Left ventricle myocardium inferior (tissue), 1 donor: ENCODE measurements at regions not wholly inside any gene's neighbourhood (a gene's known extent, or its start where the extent isn't known, plus 50 kb on each side); places are given as distances from the start of the nearest gene placed in this dataset.

Experiments
- DNase-seq: peaks from one replicate; pipeline ENCODE4 v3.0.0-alpha.2; 2020
- H3K27ac ChIP-seq: fragments of 200-600 bp; replicated peaks from 2 replicates; pipeline ENCODE4 v1.8.0; 2021
- H3K27me3 ChIP-seq: fragments of 200-600 bp; 2 replicates; pipeline ENCODE4 v1.8.0; 2021; ENCODE audit warnings: low read depth
- H3K36me3 ChIP-seq: fragments of 200-600 bp; 2 replicates; pipeline ENCODE4 v1.8.0; 2021
- H3K4me1 ChIP-seq: fragments of 200-600 bp; 2 replicates; pipeline ENCODE4 v1.8.0; 2021
- H3K4me3 ChIP-seq: fragments of 200-600 bp; 2 replicates; pipeline ENCODE4 v1.8.0; 2021; ENCODE audit warnings: mild to moderate bottlenecking, moderate library complexity
- H3K9me3 ChIP-seq: fragments of 200-600 bp; replicated peaks from 2 replicates; pipeline ENCODE4 v1.8.0; 2021
- intact Hi-C: fragments of 100-400 bp; cut with micrococcal nuclease; formaldehyde crosslinking; loops from one replicate; pipeline ENCODE4 v1.11.0; 2022
- TF ChIP-seq, protein P1 (sequence below): fragments of 200-600 bp; IDR thresholded peaks from 2 replicates; pipeline ENCODE4 v1.8.0; 2021; ENCODE audit warnings: antibody characterized with exemption, mild to moderate bottlenecking, borderline replicate concordance
- donor health status: DM: no; HTN: yes; CAD: no; lungs with severe emphysema.

DNA sequence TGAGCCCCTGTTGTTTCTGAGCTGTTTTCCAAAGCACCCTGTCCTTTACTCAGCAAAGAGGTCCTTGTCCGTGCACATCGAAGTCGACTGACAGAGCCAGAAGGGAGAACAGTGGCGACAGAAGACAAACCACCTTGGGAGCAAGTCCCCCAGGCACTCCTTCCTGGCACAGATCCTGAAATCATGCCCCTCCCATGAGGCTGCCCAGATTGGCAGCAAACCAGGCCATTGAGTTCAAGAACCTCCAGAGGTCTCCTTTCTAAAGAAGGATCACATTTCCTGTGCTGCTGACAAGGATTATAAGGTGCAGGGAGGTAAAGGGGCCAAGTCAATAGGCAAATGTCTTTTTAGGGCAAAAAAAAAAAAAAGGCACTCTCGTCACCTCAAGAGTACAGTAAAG lies 84.7 kb upstream of the HIVEP3 start:
- TF ChIP-seq, protein P1, sequence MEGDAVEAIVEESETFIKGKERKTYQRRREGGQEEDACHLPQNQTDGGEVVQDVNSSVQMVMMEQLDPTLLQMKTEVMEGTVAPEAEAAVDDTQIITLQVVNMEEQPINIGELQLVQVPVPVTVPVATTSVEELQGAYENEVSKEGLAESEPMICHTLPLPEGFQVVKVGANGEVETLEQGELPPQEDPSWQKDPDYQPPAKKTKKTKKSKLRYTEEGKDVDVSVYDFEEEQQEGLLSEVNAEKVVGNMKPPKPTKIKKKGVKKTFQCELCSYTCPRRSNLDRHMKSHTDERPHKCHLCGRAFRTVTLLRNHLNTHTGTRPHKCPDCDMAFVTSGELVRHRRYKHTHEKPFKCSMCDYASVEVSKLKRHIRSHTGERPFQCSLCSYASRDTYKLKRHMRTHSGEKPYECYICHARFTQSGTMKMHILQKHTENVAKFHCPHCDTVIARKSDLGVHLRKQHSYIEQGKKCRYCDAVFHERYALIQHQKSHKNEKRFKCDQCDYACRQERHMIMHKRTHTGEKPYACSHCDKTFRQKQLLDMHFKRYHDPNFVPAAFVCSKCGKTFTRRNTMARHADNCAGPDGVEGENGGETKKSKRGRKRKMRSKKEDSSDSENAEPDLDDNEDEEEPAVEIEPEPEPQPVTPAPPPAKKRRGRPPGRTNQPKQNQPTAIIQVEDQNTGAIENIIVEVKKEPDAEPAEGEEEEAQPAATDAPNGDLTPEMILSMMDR = no peak
- no peak for DNase-seq
- intact Hi-C loops = no loop called here
- Histone ChIP-seq H3K27me3 (no peaks in the 10 kb centered on the region), H3K4me3 (no peak overlapping the region), H3K4me1 (peaks cover 16% of the 10 kb centered on the region), H3K36me3 (no peaks in the 10 kb centered on the region), H3K9me3 (no peaks in the 10 kb centered on the region), H3K27ac (no peak overlapping the region)

DNA sequence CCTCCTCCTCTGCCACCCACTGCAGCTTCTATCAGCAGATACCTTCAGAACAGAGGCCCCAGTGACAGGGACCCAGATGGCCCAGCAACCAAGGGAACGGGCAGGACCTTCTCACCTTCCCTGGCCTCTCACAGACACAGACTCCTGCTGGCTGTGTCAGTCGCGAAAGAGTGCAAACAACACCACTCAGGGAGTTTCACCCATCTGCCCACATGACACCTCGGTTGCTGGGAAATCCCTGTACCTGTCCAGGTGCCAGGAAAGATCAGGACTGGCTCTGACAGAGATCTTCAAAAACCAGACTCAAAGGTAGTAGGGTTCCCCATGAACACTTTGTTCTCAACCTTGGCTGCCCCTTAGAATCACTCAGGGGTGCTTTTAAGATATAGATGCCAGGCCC lies 83.5 kb upstream of the HIVEP3 start:
- no peaks in the 10 kb centered on the region for H3K9me3 ChIP-seq

DNA sequence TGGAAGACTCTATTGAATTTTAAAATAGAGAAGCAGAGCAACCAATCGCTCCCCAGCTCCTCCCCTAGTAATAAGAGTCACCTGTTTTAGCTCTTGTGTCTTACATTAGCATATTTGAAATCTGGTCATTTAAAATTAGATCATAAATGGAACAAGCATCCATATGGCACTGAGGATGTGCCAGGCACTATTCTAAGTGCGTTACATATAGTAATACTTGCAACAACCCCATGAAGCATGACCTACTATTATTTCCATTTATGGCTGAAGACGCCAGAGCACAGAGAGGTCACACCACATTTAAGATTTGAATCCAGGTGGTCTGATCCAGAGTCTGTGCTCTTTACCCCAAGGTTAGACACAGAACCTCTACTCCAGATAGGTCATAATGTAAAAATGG lies 82.0 kb upstream of the HIVEP3 start:
- H3K27me3 ChIP-seq = no peaks in the 10 kb centered on the region
- peaks cover 12% of the 10 kb centered on the region for H3K4me1 ChIP-seq
- no peaks in the 10 kb centered on the region for H3K9me3 ChIP-seq
- TF ChIP-seq, protein P1 = no peak
- no peaks in the 10 kb centered on the region for H3K36me3 ChIP-seq
- DNase-seq = no peak
- intact Hi-C loops = no loop called here
- H3K4me3 ChIP-seq = no peak overlapping the region
- no peak overlapping the region for H3K27ac ChIP-seq

More for the DNA sequence above, 83.5 kb upstream of the HIVEP3 start:
- Histone ChIP-seq H3K27ac (no peak overlapping the region), H3K4me1 (peaks cover 16% of the 10 kb centered on the region), H3K4me3 (no peak overlapping the region), H3K36me3 (no peaks in the 10 kb centered on the region), H3K27me3 (no peaks in the 10 kb centered on the region)
- TF ChIP-seq, protein P1 = no peak
- DNase-seq = no peak
- intact Hi-C loops = no loop called here

DNA sequence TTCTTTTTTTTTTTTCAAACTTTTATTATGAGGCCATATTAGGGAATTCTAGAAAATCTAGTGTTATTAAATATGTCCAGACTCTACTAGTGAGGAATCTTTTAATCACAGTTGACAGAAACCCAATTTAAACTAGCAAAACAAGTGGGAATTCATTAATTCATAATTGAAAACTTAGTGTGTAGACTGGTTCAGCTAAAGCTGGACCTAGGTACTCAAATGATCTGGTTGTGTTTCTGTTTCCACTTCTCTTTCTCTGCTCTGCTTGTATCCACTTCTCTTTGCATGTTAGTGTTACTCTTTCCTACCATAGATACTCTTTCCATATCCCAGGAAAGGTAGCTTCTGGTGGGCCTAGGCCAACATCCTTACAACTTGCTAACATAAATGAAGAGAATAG lies 81.2 kb upstream of the HIVEP3 start:
- TF ChIP-seq, protein P1 = no peak
- intact Hi-C loops = no loop called here
- Histone ChIP-seq H3K4me1 (peaks cover 10% of the 10 kb centered on the region), H3K27me3 (no peaks in the 10 kb centered on the region), H3K27ac (no peak overlapping the region), H3K36me3 (no peaks in the 10 kb centered on the region), H3K4me3 (no peak overlapping the region), H3K9me3 (no peaks in the 10 kb centered on the region)
- no peak for DNase-seq

DNA sequence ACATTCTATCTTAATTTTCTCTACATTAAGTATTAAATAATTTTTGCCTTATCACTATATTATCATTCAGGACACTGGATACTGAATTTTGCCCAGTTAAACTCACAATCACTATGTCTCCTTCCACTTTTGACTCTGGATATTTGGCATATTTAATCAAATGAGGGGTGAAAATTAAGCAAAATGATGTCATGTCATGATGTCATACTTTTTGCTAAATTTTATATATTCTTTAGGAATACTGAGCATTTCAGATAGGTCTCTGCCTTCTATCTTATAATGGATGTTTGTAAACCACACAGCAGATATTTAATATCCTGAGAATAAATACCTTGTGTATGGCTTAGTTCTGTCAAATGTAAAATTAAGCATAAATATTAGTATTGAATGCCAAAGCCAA lies 79.5 kb upstream of the HIVEP3 start:
- H3K9me3 ChIP-seq = no peaks in the 10 kb centered on the region
- H3K4me3 ChIP-seq = no peak overlapping the region
- H3K27ac ChIP-seq = no peak overlapping the region
- TF ChIP-seq, protein P1 = no peak
- intact Hi-C loops = no loop called here
- no peaks in the 10 kb centered on the region for H3K27me3 ChIP-seq
- DNase-seq = no peak
- H3K4me1 ChIP-seq = peaks cover under 1% of the 10 kb centered on the region
- H3K36me3 ChIP-seq = no peaks in the 10 kb centered on the region

DNA sequence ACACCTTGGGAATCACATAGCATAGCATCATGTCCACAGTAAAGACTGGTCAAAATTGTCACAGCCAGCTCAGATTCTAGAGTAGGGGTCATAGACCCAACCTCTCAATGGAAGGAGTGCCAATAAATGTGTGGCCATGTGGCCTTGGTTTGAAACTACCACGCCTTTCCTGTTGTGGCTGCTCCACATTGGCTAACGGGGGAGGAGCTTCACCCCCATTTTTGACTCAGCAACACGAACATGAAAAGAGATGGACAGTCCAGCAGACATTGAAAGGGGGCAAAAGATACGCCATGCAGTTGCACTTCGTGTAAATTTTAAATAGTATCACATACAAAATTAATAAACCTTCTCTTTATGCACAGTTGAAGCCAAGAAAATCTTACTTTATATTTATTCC lies 78.4 kb upstream of the HIVEP3 start:
- intact Hi-C loops = no loop called here
- Histone ChIP-seq H3K4me1 (no peaks in the 10 kb centered on the region), H3K27me3 (no peaks in the 10 kb centered on the region), H3K9me3 (no peaks in the 10 kb centered on the region), H3K27ac (no peak overlapping the region), H3K4me3 (no peak overlapping the region), H3K36me3 (no peaks in the 10 kb centered on the region)
- TF ChIP-seq, protein P1 = no peak
- no peak for DNase-seq
